Stomach smooth muscle (tissue), 2 donors: ENCODE measurements at regions not wholly inside any gene's neighbourhood (a gene's known extent, or its start where the extent isn't known, plus 50 kb on each side); places are given as distances from the start of the nearest gene placed in this dataset.
"Not testable (repeated sequence)": the region's sequence is repeated elsewhere in the genome, so short reads cannot be mapped to it uniquely, and the experiment has no call there.

ENCODE experiments used
- H3K27ac ChIP-seq: one replicate; pipeline ENCODE4 v1.7.0; 2013; ENCODE audit warnings: mild to moderate bottlenecking, low read length, inconsistent platforms
- H3K27me3 ChIP-seq, 2 donors: one replicate each; pipeline ENCODE4 v1.7.0; 2013; ENCODE audit warnings: low read length in 2 of 2; ENCODE audit not compliant: insufficient read depth in 2 of 2, control insufficient read depth in 1 of 2
- H3K36me3 ChIP-seq, 2 donors: one replicate each; pipeline ENCODE4 v1.7.0; 2013; ENCODE audit warnings: low read length in 2 of 2; ENCODE audit not compliant: control insufficient read depth in 2 of 2, insufficient read depth in 2 of 2
- H3K4me1 ChIP-seq: one replicate; pipeline ENCODE4 v1.7.0; 2013; ENCODE audit warnings: low read length; ENCODE audit not compliant: control insufficient read depth, insufficient read depth
- H3K4me3 ChIP-seq, 2 donors: one replicate each; pipeline ENCODE4 v1.7.0; 2013; ENCODE audit warnings: low read length in 2 of 2
- H3K9ac ChIP-seq, 2 donors: one replicate each; pipeline ENCODE4 v1.7.0; 2013; ENCODE audit warnings: low read length in 2 of 2, mild to moderate bottlenecking in 1 of 2
- H3K9me3 ChIP-seq, 2 donors: one replicate each; pipeline ENCODE4 v1.7.0; 2013; ENCODE audit warnings: low read length in 2 of 2; ENCODE audit not compliant: control insufficient read depth in 2 of 2
- donor health status: healthy.
- donor health status: Pancreatic carcinoma.

GRCh38 chr3:195999176-195999575, 82.7 kb downstream of the TFRC start:
- H3K4me1 ChIP-seq, H3K27me3 ChIP-seq, H3K36me3 ChIP-seq, H3K9me3 ChIP-seq, H3K4me3 ChIP-seq, H3K9ac ChIP-seq, H3K27ac ChIP-seq: not testable (repeated sequence)

GRCh38 chr3:195996314-195996713, 85.6 kb downstream of the TFRC start:
- H3K9me3 ChIP-seq, H3K4me3 ChIP-seq, H3K9ac ChIP-seq, H3K27me3 ChIP-seq, H3K36me3 ChIP-seq, H3K27ac ChIP-seq, H3K4me1 ChIP-seq: not testable (repeated sequence)

DNA sequence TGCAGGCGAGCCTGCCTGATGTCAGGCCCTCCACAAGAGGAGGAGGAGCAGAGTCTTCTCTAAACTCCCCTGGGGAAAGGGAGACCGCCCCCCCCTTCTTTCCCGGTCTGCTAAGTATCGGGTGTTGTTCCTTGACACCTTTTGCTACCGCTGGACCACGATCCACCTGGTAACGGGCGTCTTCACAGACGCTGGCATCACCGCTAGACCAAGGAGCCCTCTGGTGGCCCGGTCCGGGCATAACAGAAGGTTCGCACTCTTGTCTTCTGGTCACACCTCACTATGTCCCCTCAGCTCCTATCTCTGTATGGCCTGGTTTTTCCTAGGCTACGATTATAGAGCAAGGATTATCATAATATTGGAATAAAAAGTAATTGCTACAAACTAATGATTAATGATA, 86.0 kb upstream of the TNK2 start:
- not testable (repeated sequence) for H3K9ac ChIP-seq, H3K27me3 ChIP-seq, H3K27ac ChIP-seq, H3K9me3 ChIP-seq, H3K4me1 ChIP-seq, H3K4me3 ChIP-seq, H3K36me3 ChIP-seq

- not testable (repeated sequence) for H3K9me3 ChIP-seq, H3K27me3 ChIP-seq, H3K9ac ChIP-seq, H3K4me1 ChIP-seq, H3K27ac ChIP-seq, H3K4me3 ChIP-seq, H3K36me3 ChIP-seq
Observed at GRCh38 chr3:195993671-195994070, 85.3 kb upstream of the TNK2 start.

DNA sequence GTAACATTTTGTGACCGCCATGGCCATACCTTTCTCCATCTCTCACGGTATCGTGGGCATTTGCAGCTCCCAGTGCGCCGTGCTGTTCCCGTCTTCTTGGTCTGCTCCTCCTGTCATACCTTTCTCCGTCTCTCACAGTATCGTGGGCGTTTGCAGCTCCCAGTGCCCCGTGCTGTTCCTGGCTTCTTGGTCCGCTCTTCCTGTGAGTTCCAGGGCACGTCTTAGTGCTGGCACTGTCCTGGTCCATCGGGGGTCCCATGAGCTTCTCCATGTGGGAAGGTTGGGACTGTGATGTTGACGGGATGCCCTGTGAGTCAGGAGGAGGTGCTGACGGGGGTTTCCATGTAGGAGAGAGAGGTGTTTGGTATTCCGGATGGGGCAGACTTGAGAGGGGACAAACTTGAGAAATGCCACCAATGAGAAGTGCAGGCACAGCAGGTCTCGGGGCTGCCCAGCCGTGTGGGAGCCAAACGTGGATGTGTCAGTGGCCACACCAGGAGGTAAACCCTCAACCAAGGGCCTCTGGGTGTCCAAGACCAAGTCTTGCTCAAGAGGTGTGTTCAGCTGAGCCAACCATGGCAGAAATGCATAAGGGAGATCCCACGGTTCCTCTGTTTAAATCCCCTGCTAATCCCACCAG, 84.7 kb upstream of the TNK2 start:
- H3K4me3 ChIP-seq, H3K9me3 ChIP-seq, H3K9ac ChIP-seq, H3K36me3 ChIP-seq, H3K4me1 ChIP-seq, H3K27ac ChIP-seq, H3K27me3 ChIP-seq: not testable (repeated sequence)

DNA sequence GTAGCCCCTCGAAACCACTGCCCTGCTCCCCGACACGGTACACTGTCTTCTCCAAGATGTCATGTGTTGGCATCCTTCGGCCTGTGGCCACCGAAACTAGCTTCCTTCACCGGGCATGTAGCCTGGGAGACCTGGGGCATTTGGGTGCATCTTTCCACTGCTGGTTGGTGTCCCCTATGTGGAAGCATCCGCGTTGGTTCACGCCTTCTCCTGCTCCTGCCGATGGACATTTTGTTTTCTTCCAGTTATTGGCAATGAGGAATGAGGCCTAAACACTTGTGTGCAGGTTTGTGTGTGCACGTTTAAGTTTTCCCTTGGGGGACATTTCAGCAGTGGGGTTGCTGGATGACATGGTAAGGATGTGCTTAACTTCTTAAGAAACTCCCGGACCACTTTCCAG, 83.6 kb upstream of the TNK2 start:
- H3K9me3 ChIP-seq, H3K27me3 ChIP-seq, H3K4me3 ChIP-seq, H3K36me3 ChIP-seq, H3K27ac ChIP-seq, H3K9ac ChIP-seq, H3K4me1 ChIP-seq: not testable (repeated sequence)

DNA sequence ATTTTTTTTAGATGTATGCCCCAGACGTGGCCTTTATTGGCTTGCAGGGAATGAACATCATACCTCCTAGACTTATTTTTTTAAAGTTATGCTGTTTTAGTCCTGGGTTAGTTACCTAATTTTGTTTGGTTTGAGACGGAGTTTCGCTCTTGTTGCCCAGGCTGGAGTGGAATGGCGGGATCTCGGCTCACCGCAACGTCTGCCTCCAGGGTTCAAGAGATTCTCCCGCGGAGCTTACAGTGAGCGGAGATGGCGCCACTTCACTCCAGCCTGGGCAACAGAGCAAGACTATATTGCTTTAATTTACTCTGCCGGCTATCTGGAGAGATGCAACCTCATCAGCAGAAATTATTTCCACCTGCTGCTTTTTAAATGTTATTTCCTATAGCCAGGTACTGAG, 82.9 kb upstream of the TNK2 start:
- H3K9me3 ChIP-seq, H3K9ac ChIP-seq, H3K36me3 ChIP-seq, H3K4me3 ChIP-seq, H3K4me1 ChIP-seq, H3K27me3 ChIP-seq, H3K27ac ChIP-seq: not testable (repeated sequence)

DNA sequence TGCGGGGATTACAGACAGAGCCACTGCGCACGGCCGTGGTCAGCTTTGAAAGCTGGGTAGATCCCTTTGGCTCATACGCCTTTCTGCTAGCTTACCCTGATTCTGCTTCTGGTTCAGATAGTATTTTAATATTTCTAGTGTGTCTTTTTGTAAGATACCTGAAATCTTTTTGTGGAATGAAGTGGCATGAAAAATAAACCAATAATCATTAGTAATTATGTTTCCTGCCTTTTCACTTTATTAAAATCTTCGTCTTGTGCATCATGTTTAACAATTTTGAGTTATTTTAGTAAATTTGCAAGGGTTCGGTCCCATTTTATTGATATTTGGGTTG, 82.5 kb upstream of the TNK2 start:
- Histone ChIP-seq H3K27ac (peak overlapping the region; percentile 53), H3K9ac (peak overlapping the region; percentile 70 to 74)

DNA sequence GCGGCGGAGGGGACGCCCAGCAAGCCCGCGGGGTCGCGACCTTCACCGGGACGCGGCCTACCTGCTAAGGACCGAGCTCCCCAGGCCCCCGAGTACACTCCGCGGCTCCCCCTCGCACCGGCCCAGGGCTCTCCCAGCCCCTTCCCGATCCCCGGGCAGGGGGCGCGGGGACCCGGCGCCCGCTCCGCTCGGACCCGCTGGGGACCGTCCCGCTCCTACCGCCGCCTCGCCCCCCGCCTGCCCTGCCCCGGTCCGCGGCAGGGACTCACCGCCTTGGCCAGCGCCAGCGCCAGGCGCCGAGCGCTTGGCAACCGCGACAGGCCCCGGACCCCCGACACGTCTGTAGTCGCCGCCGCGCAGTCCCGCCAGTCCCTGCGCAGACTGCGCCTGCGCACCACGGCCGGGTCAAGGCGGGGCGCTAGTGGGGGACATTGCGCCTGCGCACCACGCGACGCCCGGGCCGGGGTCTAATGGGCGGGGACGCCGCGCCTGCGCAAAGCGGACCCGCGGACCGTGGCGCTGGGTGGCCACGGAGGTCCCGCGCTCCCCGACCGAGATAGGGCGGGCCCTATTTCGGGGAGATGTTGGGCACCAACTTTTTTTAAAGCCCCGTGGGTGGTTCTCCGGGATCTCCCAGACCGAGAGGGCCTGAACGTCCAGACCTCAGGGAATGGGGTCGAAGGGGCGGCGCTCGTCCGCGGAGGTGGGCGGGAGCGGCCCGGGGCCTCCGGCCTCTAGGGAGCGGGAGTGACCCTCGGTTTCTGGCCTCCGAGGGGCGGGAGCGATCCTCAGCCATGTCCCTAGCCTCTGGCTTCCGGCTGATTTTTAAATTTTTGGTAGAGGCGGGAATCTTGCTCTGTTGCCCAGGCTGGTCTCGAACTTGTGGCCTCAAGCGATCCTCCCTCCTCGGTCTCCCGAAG, 81.8 kb upstream of the TNK2 start:
- not testable (repeated sequence) for H3K36me3 ChIP-seq, H3K27me3 ChIP-seq, H3K4me1 ChIP-seq, H3K9me3 ChIP-seq
- Histone ChIP-seq H3K9ac (peak overlapping the region; percentile 70 to 74), H3K27ac (peak overlapping the region; percentile 53), H3K4me3 (peak overlapping the region; percentile 57 to 79)

More for the DNA sequence above, 82.5 kb upstream of the TNK2 start:
- H3K4me1 ChIP-seq, H3K36me3 ChIP-seq, H3K9me3 ChIP-seq, H3K27me3 ChIP-seq: not testable (repeated sequence)
- H3K4me3 ChIP-seq, result peak overlapping the region; percentile 57 to 79

- not testable (repeated sequence) for H3K9ac ChIP-seq, H3K9me3 ChIP-seq, H3K27ac ChIP-seq, H3K36me3 ChIP-seq, H3K27me3 ChIP-seq, H3K4me1 ChIP-seq
- H3K4me3 ChIP-seq, result peak overlapping the region; percentile 31 to 66
Observed at GRCh38 chr3:195989197-195989920, 81.0 kb upstream of the TNK2 start.

DNA sequence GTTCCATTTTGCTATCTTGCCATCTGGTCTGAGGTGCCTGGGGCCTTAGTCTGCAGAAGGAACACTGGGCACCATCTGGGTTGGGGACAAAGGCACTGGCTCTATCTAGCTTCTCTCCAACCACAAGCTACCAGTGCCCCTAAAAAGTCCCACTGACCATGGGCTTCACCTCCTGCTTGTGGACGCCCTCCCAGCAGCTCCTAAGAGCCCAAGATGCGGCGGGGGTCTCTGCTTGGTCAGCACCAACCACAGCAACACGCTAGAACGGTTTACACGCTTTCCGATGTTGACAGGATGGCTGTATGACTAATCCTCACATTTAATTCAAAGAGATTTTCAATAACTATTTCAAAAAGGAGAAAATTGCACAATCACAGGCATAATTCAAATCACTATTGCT, 80.4 kb upstream of the TNK2 start:
- not testable (repeated sequence) for H3K9me3 ChIP-seq, H3K27ac ChIP-seq, H3K36me3 ChIP-seq, H3K9ac ChIP-seq, H3K4me1 ChIP-seq, H3K27me3 ChIP-seq, H3K4me3 ChIP-seq
